Stomach (tissue), 4 donors: ENCODE measurements at regions not wholly inside any gene's neighbourhood (a gene's known extent, or its start where the extent isn't known, plus 50 kb on each side); places are given as distances from the start of the nearest gene placed in this dataset.

Experiments used
- CTCF ChIP-seq, 7 experiments: fragments of 450-650 bp in 4 of 7; fragments of 200-600 bp in 3 of 7; sonication (generic) in 3 of 7; IDR thresholded peaks; one replicate each; pipeline ENCODE4 v1.5.1; 2016 to 2019; ENCODE audit warnings: antibody characterized with exemption in 7 of 7, control low read depth in 2 of 7, mild to moderate bottlenecking in 1 of 7
- EP300 ChIP-seq: sonication (generic); formaldehyde crosslinking; IDR thresholded peaks from one replicate; pipeline ENCODE4 v1.6.1; 2017; ENCODE audit warnings: antibody characterized with exemption
- POLR2A ChIP-seq, 4 donors: fragments of 450-650 bp; IDR thresholded peaks; one replicate each; pipeline ENCODE4 v1.6.1; 2016; ENCODE audit warnings: antibody characterized with exemption in 4 of 4, control low read depth in 2 of 4, mild to moderate bottlenecking in 1 of 4, moderate library complexity in 1 of 4
- POLR2AphosphoS5 ChIP-seq, 3 donors: sonication (generic); formaldehyde crosslinking; IDR thresholded peaks; one replicate each; pipeline ENCODE4 v1.6.1; 2016; ENCODE audit warnings: antibody characterized with exemption in 3 of 3

- TF ChIP-seq POLR2A (IDR thresholded peaks at IDR 0.05), result no peak
- no peak for TF ChIP-seq POLR2AphosphoS5 (IDR thresholded peaks at IDR 0.05)
- TF ChIP-seq CTCF (IDR thresholded peaks at IDR 0.05), result no peak
- no peak for TF ChIP-seq EP300
Measured at GRCh38 chr7:34332006-34332405, 326.0 kb upstream of the NPSR1 start.
